Caco-2 (cell line): ENCODE measurements at regions not wholly inside any gene's neighbourhood (a gene's known extent, or its start where the extent isn't known, plus 50 kb on each side); places are given as distances from the start of the nearest gene placed in this dataset.

Experiments
- BruUV-seq: library from RNA; stranded (reverse); fragments of 400-500 nt; replicated peaks from 2 replicates; lab custom pipeline; 2021; lab: Mats Ljungman, UMichigan
- CTCF ChIA-PET: fragments of 300-600 bp; sonication (Branson Sonifier 250); formaldehyde crosslinking; loops from one replicate; lab custom pipeline; 2022; ENCODE audit warnings: antibody characterized with exemption; lab: Charles Lee
- POLR2A ChIA-PET: fragments of 300-600 bp; sonication (Branson Sonifier 250); formaldehyde crosslinking; loops from one replicate; lab custom pipeline; 2022; ENCODE audit warnings: antibody characterized with exemption; lab: Charles Lee
- DNase-seq, 2 experiments: peaks; one replicate each; pipeline versions ENCODE4 v3.0.0 to v3.0.0-alpha.2; 2020 to 2022
- H3K27me3 ChIP-seq: replicated peaks from 2 replicates; pipeline ENCODE4 v1.6.0; 2011; ENCODE audit warnings: low read length; ENCODE audit not compliant: control insufficient read depth, insufficient read depth
- H3K36me3 ChIP-seq: 2 replicates; pipeline ENCODE4 v1.5.1; 2011; ENCODE audit warnings: low read length; ENCODE audit not compliant: control insufficient read depth, insufficient read depth
- H3K4me1 ChIP-seq: fragments of 250-450 bp; sonication (Bioruptor Pico); 2 replicates; pipeline ENCODE4 v1.5.1; 2020; ENCODE audit warnings: mild to moderate bottlenecking
- H3K4me3 ChIP-seq: 2 replicates; pipeline ENCODE4 v1.5.1; 2011; ENCODE audit warnings: low read depth, mild to moderate bottlenecking, control low read depth, low read length
- H3K9me3 ChIP-seq: fragments of 250-450 bp; sonication (Bioruptor Pico); 2 replicates; pipeline ENCODE4 v1.5.1; 2020; ENCODE audit warnings: mild to moderate bottlenecking, moderate library complexity
- H3K27ac Mint-ChIP-seq: one replicate; pipeline ENCODE4 v1.8.0; 2022; ENCODE audit warnings: mixed read lengths; ENCODE audit not compliant: unreplicated experiment
- H3K27me3 Mint-ChIP-seq: one replicate; pipeline ENCODE4 v1.8.0; 2022; ENCODE audit warnings: mixed read lengths; ENCODE audit not compliant: insufficient read depth, unreplicated experiment
- H3K36me3 Mint-ChIP-seq: one replicate; pipeline ENCODE4 v1.8.0; 2022; ENCODE audit warnings: mild to moderate bottlenecking, mixed read lengths; ENCODE audit not compliant: insufficient read depth, unreplicated experiment
- H3K4me1 Mint-ChIP-seq: one replicate; pipeline ENCODE4 v1.8.0; 2022; ENCODE audit warnings: low read depth, mixed read lengths; ENCODE audit not compliant: unreplicated experiment
- H3K4me3 Mint-ChIP-seq: one replicate; pipeline ENCODE4 v1.8.0; 2022; ENCODE audit warnings: mild to moderate bottlenecking, moderate library complexity, mixed read lengths; ENCODE audit not compliant: unreplicated experiment
- H3K9me3 Mint-ChIP-seq: one replicate; pipeline ENCODE4 v1.8.0; 2022; ENCODE audit warnings: mixed read lengths; ENCODE audit not compliant: unreplicated experiment
- CTCF ChIP-seq, 2 experiments: fragments of 200-600 bp in 1 of 2; IDR thresholded peaks; 1 replicate in 1 of 2; 2 replicates in 1 of 2; pipeline versions ENCODE4 v1.5.1 to v1.8.0; 2011 to 2022; ENCODE audit warnings: antibody characterized with exemption in 1 of 2, control low read depth in 1 of 2, inconsistent platforms in 1 of 2, low read depth in 1 of 2, low read length in 1 of 2, mild to moderate bottlenecking in 1 of 2, moderate library complexity in 1 of 2; ENCODE audit not compliant: insufficient read depth in 1 of 2, severe bottlenecking in 1 of 2, unreplicated experiment in 1 of 2
- intact Hi-C: fragments of 100-400 bp; cut with micrococcal nuclease; formaldehyde crosslinking; loops from one replicate; pipeline ENCODE4 v1.10.0; 2022; ENCODE audit not compliant: unreplicated experiment

GRCh38 chr2:47277187-47277586, 91.9 kb upstream of the EPCAM start:
- H3K36me3 ChIP-seq = no peaks in the 10 kb centered on the region
- BruUV-seq = no TSS peak
- intact Hi-C loops = no loop called here
- Mint-ChIP-seq H3K36me3 (peaks cover 5% of the 10 kb centered on the region), H3K4me3 (no peak overlapping the region), H3K9me3 (peaks cover 25% of the 10 kb centered on the region), H3K27me3 (no peaks in the 10 kb centered on the region), H3K27ac (no peak overlapping the region), H3K4me1 (peaks cover 12% of the 10 kb centered on the region)
- DNase-seq = no peak
- ChIA-PET POLR2A (interaction anchor here (0.6 kb wide), 1 partner anchor 116 kb away, joined by 6 read pairs; no protein-coding TSS in a partner anchor), CTCF (interaction anchor here (0.6 to 0.7 kb wide), 2 partner anchors 68 to 100 kb away, joined by 3 read pairs; no protein-coding TSS in a partner anchor)
- peaks cover 4% of the 10 kb centered on the region; the same call in 1 of the 2 replicates for H3K9me3 ChIP-seq
- H3K4me3 ChIP-seq = no peak overlapping the region
- H3K4me1 ChIP-seq = peaks cover 11% of the 10 kb centered on the region
- no peak for TF ChIP-seq CTCF (IDR thresholded peaks at IDR 0.05; ENCODE audit: insufficient read depth in 1 of 2, low read depth in 1 of 2, low read length in 1 of 2, severe bottlenecking in 1 of 2, unreplicated experiment in 1 of 2)
- H3K27me3 ChIP-seq = no peaks in the 10 kb centered on the region

GRCh38 chr2:47276061-47276460, 93.0 kb upstream of the EPCAM start:
- no peak overlapping the region for H3K4me3 Mint-ChIP-seq
- no peak for DNase-seq
- H3K4me1 Mint-ChIP-seq = peaks cover 17% of the 10 kb centered on the region
- H3K36me3 ChIP-seq = no peaks in the 10 kb centered on the region
- peaks cover under 1% of the 10 kb centered on the region; the same call in 1 of the 2 replicates for H3K9me3 ChIP-seq
- H3K4me3 ChIP-seq = no peak overlapping the region
- ChIA-PET POLR2A (no interaction called here), CTCF (interaction anchor here (0.7 kb wide), 1 partner anchor 169 kb away, joined by 5 read pairs; no protein-coding TSS in a partner anchor)
- no peaks in the 10 kb centered on the region for H3K27me3 ChIP-seq
- peaks cover 21% of the 10 kb centered on the region for H3K9me3 Mint-ChIP-seq
- intact Hi-C loops = no loop called here
- no peak overlapping the region for H3K27ac Mint-ChIP-seq
- H3K27me3 Mint-ChIP-seq = no peaks in the 10 kb centered on the region
- peaks cover 16% of the 10 kb centered on the region for H3K4me1 ChIP-seq
- no TSS peak for BruUV-seq
- no peaks in the 10 kb centered on the region for H3K36me3 Mint-ChIP-seq
- TF ChIP-seq CTCF (IDR thresholded peaks at IDR 0.05; ENCODE audit: insufficient read depth in 1 of 2, low read depth in 1 of 2, low read length in 1 of 2, severe bottlenecking in 1 of 2, unreplicated experiment in 1 of 2) = no peak

GRCh38 chr2:47274054-47274782, 94.9 kb upstream of the EPCAM start:
- CTCF ChIA-PET = no interaction called here
- H3K27ac Mint-ChIP-seq = peak overlapping the region; percentile 7
- peaks cover 34% of the 10 kb centered on the region for H3K4me1 ChIP-seq
- BruUV-seq = no TSS peak
- no peaks in the 10 kb centered on the region for H3K9me3 ChIP-seq
- H3K27me3 Mint-ChIP-seq = no peaks in the 10 kb centered on the region
- H3K36me3 ChIP-seq = no peaks in the 10 kb centered on the region
- no peaks in the 10 kb centered on the region for H3K36me3 Mint-ChIP-seq
- H3K4me1 Mint-ChIP-seq = peaks cover 27% of the 10 kb centered on the region
- peaks cover 10% of the 10 kb centered on the region for H3K9me3 Mint-ChIP-seq
- H3K4me3 Mint-ChIP-seq = no peak overlapping the region
- no peak for TF ChIP-seq CTCF (IDR thresholded peaks at IDR 0.05; ENCODE audit: insufficient read depth in 1 of 2, low read depth in 1 of 2, low read length in 1 of 2, severe bottlenecking in 1 of 2, unreplicated experiment in 1 of 2)
- POLR2A ChIA-PET = no interaction called here
- no peak overlapping the region for H3K4me3 ChIP-seq
- no peaks in the 10 kb centered on the region for H3K27me3 ChIP-seq
- no peak for DNase-seq
- intact Hi-C loops = loop anchor here (5.0 kb wide), 1 partner anchor 47 kb away; no protein-coding TSS in a partner anchor
